ENCODE measurements at regions not wholly inside any gene's neighbourhood (a gene's known extent, or its start where the extent isn't known, plus 50 kb on each side); places are given as distances from the start of the nearest gene placed in this dataset.

DNA sequence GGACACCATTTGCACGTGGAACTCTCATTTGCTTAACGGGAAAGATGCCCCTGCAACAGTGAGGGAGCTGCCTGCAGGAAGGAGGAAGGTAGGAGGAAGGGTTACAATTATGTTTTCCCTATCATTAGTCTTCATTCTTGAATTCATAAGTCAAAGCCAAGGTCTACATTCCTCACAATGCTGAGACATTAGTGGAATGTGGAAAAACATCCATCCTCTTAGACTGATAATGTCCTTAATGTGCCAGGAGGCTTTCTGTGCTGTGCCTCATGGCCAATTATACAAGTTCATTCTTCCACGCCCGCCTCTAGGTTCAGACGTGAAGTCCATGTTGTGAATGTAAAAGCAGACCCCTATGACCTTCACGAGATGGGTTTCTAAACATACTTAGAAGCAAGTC is 1212.4 kb upstream of the TMEM132C start:
- no peak for TF ChIP-seq POLR2A (IDR thresholded peaks at IDR 0.05)
- TF ChIP-seq, protein P1, sequence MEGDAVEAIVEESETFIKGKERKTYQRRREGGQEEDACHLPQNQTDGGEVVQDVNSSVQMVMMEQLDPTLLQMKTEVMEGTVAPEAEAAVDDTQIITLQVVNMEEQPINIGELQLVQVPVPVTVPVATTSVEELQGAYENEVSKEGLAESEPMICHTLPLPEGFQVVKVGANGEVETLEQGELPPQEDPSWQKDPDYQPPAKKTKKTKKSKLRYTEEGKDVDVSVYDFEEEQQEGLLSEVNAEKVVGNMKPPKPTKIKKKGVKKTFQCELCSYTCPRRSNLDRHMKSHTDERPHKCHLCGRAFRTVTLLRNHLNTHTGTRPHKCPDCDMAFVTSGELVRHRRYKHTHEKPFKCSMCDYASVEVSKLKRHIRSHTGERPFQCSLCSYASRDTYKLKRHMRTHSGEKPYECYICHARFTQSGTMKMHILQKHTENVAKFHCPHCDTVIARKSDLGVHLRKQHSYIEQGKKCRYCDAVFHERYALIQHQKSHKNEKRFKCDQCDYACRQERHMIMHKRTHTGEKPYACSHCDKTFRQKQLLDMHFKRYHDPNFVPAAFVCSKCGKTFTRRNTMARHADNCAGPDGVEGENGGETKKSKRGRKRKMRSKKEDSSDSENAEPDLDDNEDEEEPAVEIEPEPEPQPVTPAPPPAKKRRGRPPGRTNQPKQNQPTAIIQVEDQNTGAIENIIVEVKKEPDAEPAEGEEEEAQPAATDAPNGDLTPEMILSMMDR (IDR thresholded peaks at IDR 0.05), result no peak

Measured in stomach (tissue), 4 donors.